A549 (cell line): ENCODE measurements at regions not wholly inside any gene's neighbourhood (a gene's known extent, or its start where the extent isn't known, plus 50 kb on each side); places are given as distances from the start of the nearest gene placed in this dataset.
A peak's percentile ranks its signal among the peaks of the same experiment; 100 is the strongest.

Experiments
- ATAC-seq, 2 experiments: fragments of 200-7000 bp in 1 of 2; fragments of >200 bp in 1 of 2; cut with Nextera tagmentation in 1 of 2; cut with Tn5 transposase in 1 of 2; 3 replicates each; pipeline versions ENCODE4 v1.8.0 to v1.9.1; 2018 to 2020; ENCODE audit warnings: mild to moderate bottlenecking in 1 of 2, moderate library complexity in 1 of 2
- CTCF ChIA-PET: fragments of 300-600 bp; sonication (Branson Sonifier 250); formaldehyde crosslinking; extraction: SDS; loops from one replicate; lab custom pipeline; 2021; ENCODE audit warnings: antibody characterized with exemption, inconsistent platforms; lab: Yijun Ruan, JAX
- POLR2A ChIA-PET: fragments of 350-600 bp; formaldehyde crosslinking; extraction: SDS; loops from one replicate; lab custom pipeline; 2021; ENCODE audit warnings: antibody characterized with exemption, inconsistent platforms; lab: Yijun Ruan, JAX
- DNase-seq, 2 experiments: peaks; one replicate each; pipeline versions ENCODE4 v3.0.0 to v3.0.0-alpha.2; 2011 to 2016; ENCODE audit warnings: low read depth in 1 of 2, low spot score in 1 of 2
- FAIRE-seq: peaks from 2 replicates; lab custom pipeline; 2011; peaks lifted over from hg19 to GRCh38; lab: Jason Lieb, UNC
- H3K27ac ChIP-seq, 2 experiments: fragments of >200 bp; sonication (Bioruptor Twin); formaldehyde crosslinking; 3 replicates each; pipeline ENCODE4 v1.5.1; 2016 to 2017
- H3K4me1 ChIP-seq: fragments of >200 bp; sonication (Bioruptor Twin); formaldehyde crosslinking; 3 replicates; pipeline ENCODE4 v1.6.1; 2016
- H3K4me2 ChIP-seq: fragments of >200 bp; sonication (Bioruptor Twin); formaldehyde crosslinking; 3 replicates; pipeline ENCODE4 v1.6.1; 2016
- H3K4me3 ChIP-seq: fragments of >200 bp; sonication (Bioruptor Twin); formaldehyde crosslinking; 3 replicates; pipeline ENCODE4 v1.5.1; 2016
- H3K9me3 ChIP-seq: fragments of >200 bp; sonication (Bioruptor Twin); formaldehyde crosslinking; 3 replicates; pipeline ENCODE4 v1.6.1; 2016
- BCL3 ChIP-seq: fragments of >200 bp; sonication (Bioruptor Twin); formaldehyde crosslinking; IDR thresholded peaks from 3 replicates; pipeline ENCODE4 v1.6.1; 2016
- CTCF ChIP-seq: fragments of >200 bp; sonication (Bioruptor Twin); formaldehyde crosslinking; IDR thresholded peaks from 3 replicates; pipeline ENCODE4 v1.5.1; 2016
- ELK1 ChIP-seq: fragments of 150-350 bp; IDR thresholded peaks from 2 replicates; pipeline ENCODE4 v1.6.1; 2014; ENCODE audit warnings: low read depth, mild to moderate bottlenecking, low read length
- FOSB ChIP-seq: fragments of 250-450 bp; sonication (Bioruptor Pico); IDR thresholded peaks from 2 replicates; pipeline ENCODE4 v1.5.0; 2020; ENCODE audit warnings: mild to moderate bottlenecking, moderate library complexity
- GATA3 ChIP-seq: IDR thresholded peaks from 2 replicates; pipeline ENCODE4 v1.6.1; 2012; ENCODE audit warnings: borderline replicate concordance
- HMGXB4 ChIP-seq: fragments of 250-450 bp; sonication (Bioruptor Pico); IDR thresholded peaks from 2 replicates; pipeline ENCODE4 v1.5.0; 2021; ENCODE audit warnings: mild to moderate bottlenecking, moderate library complexity, borderline replicate concordance
- HOXA7 ChIP-seq: fragments of 250-450 bp; sonication (Bioruptor Pico); IDR thresholded peaks from 2 replicates; pipeline ENCODE4 v1.5.0; 2020; ENCODE audit warnings: mild to moderate bottlenecking, moderate library complexity
- HOXB13 ChIP-seq: fragments of 250-450 bp; sonication (Bioruptor Pico); IDR thresholded peaks from 2 replicates; pipeline ENCODE4 v1.5.0; 2020; ENCODE audit warnings: low read depth, mild to moderate bottlenecking, moderate library complexity
- KDM5A ChIP-seq: fragments of 200-600 bp; sonication (generic); IDR thresholded peaks from 2 replicates; pipeline ENCODE4 v1.6.1; 2016; ENCODE audit warnings: antibody characterized with exemption, mild to moderate bottlenecking
- MAX ChIP-seq: IDR thresholded peaks from 2 replicates; pipeline ENCODE4 v1.6.1; 2012
- MYC ChIP-seq: IDR thresholded peaks from 2 replicates; pipeline ENCODE4 v1.6.1; 2012; ENCODE audit warnings: mild to moderate bottlenecking, inconsistent platforms, low read length, improper control_type of control experiment, borderline replicate concordance
- NFE2L2 ChIP-seq: fragments of 150-350 bp; conservative IDR thresholded peaks from 2 replicates; pipeline ENCODE4 v1.6.1; 2014; ENCODE audit warnings: low read length
- NPAS2 ChIP-seq: fragments of 250-450 bp; sonication (Bioruptor Pico); IDR thresholded peaks from 2 replicates; pipeline ENCODE4 v1.8.0; 2022; ENCODE audit warnings: mild to moderate bottlenecking, moderate library complexity, borderline replicate concordance
- PHF8 ChIP-seq: fragments of 200-600 bp; sonication (generic); IDR thresholded peaks from 2 replicates; pipeline ENCODE4 v1.6.1; 2016; ENCODE audit warnings: low read depth, mild to moderate bottlenecking, antibody characterized with exemption, moderate library complexity, borderline replicate concordance
- POLR2A ChIP-seq: IDR thresholded peaks from 2 replicates; pipeline ENCODE4 v1.6.1; 2012; ENCODE audit warnings: mild to moderate bottlenecking, low read length
- POLR2AphosphoS2 ChIP-seq: conservative IDR thresholded peaks from 2 replicates; pipeline ENCODE4 v1.6.1; 2012; ENCODE audit warnings: low read length, improper control_type of control experiment, inconsistent platforms
- RAD21 ChIP-seq, 2 experiments: fragments of >200 bp in 1 of 2; sonication (Bioruptor Twin) in 1 of 2; formaldehyde crosslinking in 1 of 2; IDR thresholded peaks in 1 of 2; conservative IDR thresholded peaks in 1 of 2; 2 replicates in 1 of 2; 3 replicates in 1 of 2; pipeline ENCODE4 v1.6.1; 2012 to 2018; ENCODE audit warnings: inconsistent platforms in 1 of 2
- RARB ChIP-seq: fragments of 250-450 bp; sonication (Bioruptor Pico); IDR thresholded peaks from 2 replicates; pipeline ENCODE4 v1.8.0; 2021; ENCODE audit warnings: mild to moderate bottlenecking, moderate library complexity
- RNF2 ChIP-seq: fragments of 200-600 bp; sonication (generic); IDR thresholded peaks from 2 replicates; pipeline ENCODE4 v1.6.1; 2016; ENCODE audit warnings: low read depth, mild to moderate bottlenecking, antibody characterized with exemption, moderate library complexity, borderline replicate concordance
- SMC3 ChIP-seq: fragments of >200 bp; sonication (Bioruptor Twin); formaldehyde crosslinking; IDR thresholded peaks from 3 replicates; pipeline ENCODE4 v1.6.1; 2018; ENCODE audit warnings: inconsistent platforms
- TFCP2L1 ChIP-seq: fragments of 250-450 bp; sonication (Bioruptor Pico); IDR thresholded peaks from 2 replicates; pipeline ENCODE4 v1.5.0; 2021; ENCODE audit warnings: mild to moderate bottlenecking
- TP53 ChIP-seq: fragments of 250-450 bp; sonication (Bioruptor Pico); IDR thresholded peaks from 2 replicates; pipeline ENCODE4 v1.5.0; 2021; ENCODE audit warnings: mild to moderate bottlenecking, moderate library complexity
- ZC3H11A ChIP-seq: fragments of 450-650 bp; IDR thresholded peaks from 2 replicates; pipeline ENCODE4 v1.6.1; 2014; ENCODE audit warnings: antibody characterized with exemption, mild to moderate bottlenecking
- ZSCAN20 ChIP-seq: fragments of 250-450 bp; sonication (Bioruptor Pico); IDR thresholded peaks from 2 replicates; pipeline ENCODE4 v1.8.0; 2022; ENCODE audit warnings: mild to moderate bottlenecking, moderate library complexity
- WGBS: methylation state at CpG from one replicate; pipeline ENCODE4 v1.1.6; 2017; ENCODE audit errors: missing lambda C conversion rate; 5-methylcytosine and 5-hydroxymethylcytosine counted together

- FAIRE-seq: peak; percentile 72
- ChIA-PET CTCF (interaction anchor here (0.7 to 1.4 kb wide), 15 partner anchors 9 to 293 kb away, joined by 3 to 10 read pairs (median 4); no protein-coding TSS in a partner anchor), POLR2A (no interaction called here)
- ATAC-seq: peak; percentile 64 to 87; a peak in 5 of 6 replicates
- peak overlapping the region in 1 of 2 experiments; percentile 8; a peak in 2 of 6 replicates for H3K27ac ChIP-seq
- WGBS: 24% methylated on average over 6 of the region's 6 CpGs
- no peak for TF ChIP-seq POLR2AphosphoS2
- no peak for TF ChIP-seq NFE2L2
- TF ChIP-seq TFCP2L1 (CRISPR knock-in tag): no peak
- TF ChIP-seq SMC3: peak; percentile 88
- TF ChIP-seq POLR2A: no peak
- TF ChIP-seq NPAS2 (CRISPR knock-in tag): no peak
- no peak for TF ChIP-seq MAX
- no peak for TF ChIP-seq MYC
- no peak for TF ChIP-seq ELK1
- TF ChIP-seq RAD21 (conservative IDR thresholded peaks at IDR 0.05 in 1 of 2, IDR thresholded peaks at IDR 0.05 in 1 of 2): peak; percentile 83 to 93
- TF ChIP-seq FOSB (CRISPR knock-in tag): no peak
- peak; percentile 78 for TF ChIP-seq CTCF
- no peaks in the 10 kb centered on the region for H3K9me3 ChIP-seq
- no peak overlapping the region for H3K4me3 ChIP-seq
- peak; percentile 33 to 75 for DNase-seq
- peak overlapping the region; percentile 26; the same call in 2 of the 3 replicates for H3K4me2 ChIP-seq
- no peaks in the 10 kb centered on the region for H3K4me1 ChIP-seq
Measured at GRCh38 chr10:4512671-4513240, 313.3 kb upstream of the AKR1E2 start.

GRCh38 chr10:4512196-4512595, 313.8 kb upstream of the AKR1E2 start:
- no peak for FAIRE-seq
- 74% methylated on average over 5 of the region's 5 CpGs for WGBS
- no peak overlapping the region for H3K4me3 ChIP-seq
- POLR2A ChIA-PET: no interaction called here
- TF ChIP-seq RNF2 (no peak), HMGXB4 (CRISPR knock-in tag) (no peak), POLR2A (no peak), PHF8 (no peak), BCL3 (no peak), MAX (no peak), HOXB13 (no peak), ELK1 (no peak), ZC3H11A (no peak), RARB (CRISPR knock-in tag) (no peak), GATA3 (no peak), NFE2L2 (no peak), TP53 (CRISPR knock-in tag) (no peak), HOXA7 (CRISPR knock-in tag) (no peak), TFCP2L1 (CRISPR knock-in tag) (no peak), MYC (no peak), ZSCAN20 (CRISPR knock-in tag) (no peak), KDM5A (no peak)
- DNase-seq: no peak
- no peaks in the 10 kb centered on the region for H3K4me1 ChIP-seq
- no peaks in the 10 kb centered on the region for H3K9me3 ChIP-seq
- H3K4me2 ChIP-seq: no peak overlapping the region; the same call in 2 of the 3 replicates
- ATAC-seq: no peak
- peak overlapping the region in 1 of 2 experiments; percentile 8; a peak in 1 of 6 replicates for H3K27ac ChIP-seq
- CTCF ChIA-PET: interaction anchor here (1.0 to 1.4 kb wide), 5 partner anchors 13 to 260 kb away, joined by 3 to 6 read pairs (median 3); no protein-coding TSS in a partner anchor
